ENCODE measurements at regions not wholly inside any gene's neighbourhood (a gene's known extent, or its start where the extent isn't known, plus 50 kb on each side); places are given as distances from the start of the nearest gene placed in this dataset.

GRCh38 chr1:218718977-218719376, 373.8 kb downstream of the TGFB2 start:
- no peak overlapping the region for H3K4me3 ChIP-seq
- no peaks in the 10 kb centered on the region for H3K36me3 ChIP-seq
- no peak for TF ChIP-seq CTCF (IDR thresholded peaks at IDR 0.05)
- no peaks in the 10 kb centered on the region for H3K4me1 ChIP-seq
- no peaks in the 10 kb centered on the region for H3K27me3 ChIP-seq
- DNase-seq (no peak), FAIRE-seq (no peak), ATAC-seq (no peak)
- no peaks in the 10 kb centered on the region for H3K9me3 ChIP-seq
- intact Hi-C loops (cut with DNase I) = no loop called here
- 77 to 88% methylated on average over 4 of the region's 4 CpGs for WGBS, 2 donors
- no peak overlapping the region for H3K27ac ChIP-seq

GRCh38 chr1:218728898-218729565, 383.9 kb downstream of the TGFB2 start:
- no peak for DNase-seq
- Histone ChIP-seq H3K27ac (no peak overlapping the region), H3K36me3 (no peaks in the 10 kb centered on the region), H3K4me1 (peaks cover 0 to 5% (median 0%) of the 10 kb centered on the region in 3 donors), H3K4me3 (no peak overlapping the region), H3K27me3 (no peaks in the 10 kb centered on the region), H3K9me3 (no peaks in the 10 kb centered on the region)
- TF ChIP-seq CTCF (IDR thresholded peaks at IDR 0.05) = no peak
- 22 to 36% methylated on average over 1 of the region's 1 CpG for WGBS, 2 donors
- intact Hi-C loops (cut with DNase I) = no loop called here
- ATAC-seq = peak in 1 of 4 donors; percentile 37
- no peak for FAIRE-seq

GRCh38 chr1:218735436-218736032, 390.4 kb downstream of the TGFB2 start:
- Histone ChIP-seq H3K4me1 (no peaks in the 10 kb centered on the region), H3K36me3 (no peaks in the 10 kb centered on the region), H3K9me3 (no peaks in the 10 kb centered on the region), H3K27ac (no peak overlapping the region), H3K27me3 (no peaks in the 10 kb centered on the region), H3K4me3 (no peak overlapping the region)
- intact Hi-C loops (cut with DNase I) = no loop called here
- no peak for FAIRE-seq
- ATAC-seq = peak in 2 of 4 donors; percentile 43 to 49
- no peak for TF ChIP-seq CTCF (IDR thresholded peaks at IDR 0.05)
- DNase-seq = no peak

GRCh38 chr1:218739426-218739825, 394.3 kb downstream of the TGFB2 start:
- Histone ChIP-seq H3K27me3 (no peaks in the 10 kb centered on the region), H3K4me3 (no peak overlapping the region), H3K27ac (no peak overlapping the region), H3K9me3 (no peaks in the 10 kb centered on the region), H3K36me3 (no peaks in the 10 kb centered on the region), H3K4me1 (no peaks in the 10 kb centered on the region)
- DNase-seq (no peak), FAIRE-seq (no peak), ATAC-seq (no peak)
- WGBS, 2 donors = 52 to 73% methylated on average over 4 of the region's 4 CpGs
- intact Hi-C loops (cut with DNase I) = no loop called here
- TF ChIP-seq CTCF (IDR thresholded peaks at IDR 0.05) = no peak

- WGBS, 2 donors = 66 to 82% methylated on average over 3 of the region's 3 CpGs
These were observed 396.7 kb downstream of the TGFB2 start for GRCh38 chr1:218741852-218742251.

More at GRCh38 chr1:218741852-218742251, 396.7 kb downstream of the TGFB2 start:
- Histone ChIP-seq H3K4me3 (no peak overlapping the region), H3K27ac (no peak overlapping the region), H3K36me3 (no peaks in the 10 kb centered on the region), H3K27me3 (no peaks in the 10 kb centered on the region), H3K9me3 (no peaks in the 10 kb centered on the region), H3K4me1 (no peaks in the 10 kb centered on the region)
- FAIRE-seq (no peak), ATAC-seq (no peak), DNase-seq (no peak)
- TF ChIP-seq CTCF (IDR thresholded peaks at IDR 0.05) = no peak
- intact Hi-C loops (cut with DNase I) = no loop called here

All from pancreas (tissue), 10 donors.